ENCODE measurements at regions not wholly inside any gene's neighbourhood (a gene's known extent, or its start where the extent isn't known, plus 50 kb on each side); places are given as distances from the start of the nearest gene placed in this dataset.

- no peaks in the 10 kb centered on the region for H3K4me1 ChIP-seq (ENCODE audit: control insufficient read depth in 5 of 5, insufficient read depth in 5 of 5, low read length in 5 of 5)
- TF ChIP-seq CTCF (IDR thresholded peaks at IDR 0.05; ENCODE audit: control extremely low read depth, extremely low read depth), result no peak
- no peak overlapping the region for H3K4me3 ChIP-seq
- peaks cover 0 to 3% (median 0%) of the 10 kb centered on the region in 4 donors for H3K36me3 ChIP-seq (ENCODE audit: control insufficient read depth in 4 of 4, insufficient read depth in 4 of 4, low read length in 4 of 4)
- 91 to 93% methylated on average over 2 of the region's 2 CpGs for WGBS, 2 donors
- no peak overlapping the region for H3K9ac ChIP-seq (ENCODE audit: insufficient read depth in 1 of 2, low read length in 2 of 2)
- no peak for DNase-seq
- H3K27me3 ChIP-seq (ENCODE audit: control insufficient read depth in 3 of 3, insufficient read depth in 3 of 3, low read length in 2 of 3), result no peaks in the 10 kb centered on the region
- no peak overlapping the region for H3K27ac ChIP-seq (ENCODE audit: low read depth in 1 of 2, low read length in 1 of 2)
- no peaks in the 10 kb centered on the region for H3K9me3 ChIP-seq (ENCODE audit: control insufficient read depth in 4 of 4, insufficient read depth in 3 of 4, low read length in 3 of 4)
- ATAC-seq (ENCODE audit: insufficient read depth, low FRiP score), result no peak
Measured at GRCh38 chr21:28459193-28459592, 533.5 kb downstream of the LTN1 start.

- no peak for ATAC-seq (ENCODE audit: insufficient read depth, low FRiP score)
Measured at GRCh38 chr21:28458446-28458845, 534.2 kb downstream of the LTN1 start.

GRCh38 chr21:28455253-28455600 lies 537.5 kb downstream of the LTN1 start:
- Histone ChIP-seq H3K9ac (ENCODE audit: insufficient read depth in 1 of 2, low read length in 2 of 2) (no peak overlapping the region), H3K9me3 (ENCODE audit: control insufficient read depth in 4 of 4, insufficient read depth in 3 of 4, low read length in 3 of 4) (no peaks in the 10 kb centered on the region), H3K4me1 (ENCODE audit: control insufficient read depth in 5 of 5, insufficient read depth in 5 of 5, low read length in 5 of 5) (no peaks in the 10 kb centered on the region), H3K36me3 (ENCODE audit: control insufficient read depth in 4 of 4, insufficient read depth in 4 of 4, low read length in 4 of 4) (peaks cover 0 to 3% (median 0%) of the 10 kb centered on the region in 4 donors), H3K4me3 (no peak overlapping the region), H3K27me3 (ENCODE audit: control insufficient read depth in 3 of 3, insufficient read depth in 3 of 3, low read length in 2 of 3) (no peaks in the 10 kb centered on the region), H3K27ac (ENCODE audit: low read depth in 1 of 2, low read length in 1 of 2) (no peak overlapping the region)
- WGBS, 2 donors, result 73 to 77% methylated on average over 4 of the region's 4 CpGs
- no peak for TF ChIP-seq CTCF (IDR thresholded peaks at IDR 0.05; ENCODE audit: control extremely low read depth, extremely low read depth)
- no peak for DNase-seq
- no peak for ATAC-seq (ENCODE audit: insufficient read depth, low FRiP score)

More at GRCh38 chr21:28458446-28458845, 534.2 kb downstream of the LTN1 start:
- H3K9me3 ChIP-seq (ENCODE audit: control insufficient read depth in 4 of 4, insufficient read depth in 3 of 4, low read length in 3 of 4), result no peaks in the 10 kb centered on the region
- no peak overlapping the region for H3K4me3 ChIP-seq
- DNase-seq, result no peak
- H3K4me1 ChIP-seq (ENCODE audit: control insufficient read depth in 5 of 5, insufficient read depth in 5 of 5, low read length in 5 of 5), result no peaks in the 10 kb centered on the region
- H3K27me3 ChIP-seq (ENCODE audit: control insufficient read depth in 3 of 3, insufficient read depth in 3 of 3, low read length in 2 of 3), result no peaks in the 10 kb centered on the region
- no peak for TF ChIP-seq CTCF (IDR thresholded peaks at IDR 0.05; ENCODE audit: control extremely low read depth, extremely low read depth)
- 85 to 94% methylated on average over 1 of the region's 1 CpG for WGBS, 2 donors
- H3K36me3 ChIP-seq (ENCODE audit: control insufficient read depth in 4 of 4, insufficient read depth in 4 of 4, low read length in 4 of 4), result peaks cover 0 to 3% (median 0%) of the 10 kb centered on the region in 4 donors
- H3K9ac ChIP-seq (ENCODE audit: insufficient read depth in 1 of 2, low read length in 2 of 2), result no peak overlapping the region
- H3K27ac ChIP-seq (ENCODE audit: low read depth in 1 of 2, low read length in 1 of 2), result no peak overlapping the region

- Histone ChIP-seq H3K4me3 (no peak overlapping the region), H3K27ac (ENCODE audit: low read depth in 1 of 2, low read length in 1 of 2) (no peak overlapping the region), H3K9ac (ENCODE audit: insufficient read depth in 1 of 2, low read length in 2 of 2) (no peak overlapping the region), H3K36me3 (ENCODE audit: control insufficient read depth in 4 of 4, insufficient read depth in 4 of 4, low read length in 4 of 4) (peaks cover 0 to 3% (median 0%) of the 10 kb centered on the region in 4 donors), H3K4me1 (ENCODE audit: control insufficient read depth in 5 of 5, insufficient read depth in 5 of 5, low read length in 5 of 5) (no peaks in the 10 kb centered on the region), H3K9me3 (ENCODE audit: control insufficient read depth in 4 of 4, insufficient read depth in 3 of 4, low read length in 3 of 4) (no peaks in the 10 kb centered on the region), H3K27me3 (ENCODE audit: control insufficient read depth in 3 of 3, insufficient read depth in 3 of 3, low read length in 2 of 3) (no peaks in the 10 kb centered on the region)
- ATAC-seq (ENCODE audit: insufficient read depth, low FRiP score) (no peak), DNase-seq (no peak)
- 72 to 80% methylated on average over 2 of the region's 2 CpGs for WGBS, 2 donors
- no peak for TF ChIP-seq CTCF (IDR thresholded peaks at IDR 0.05; ENCODE audit: control extremely low read depth, extremely low read depth)
Measured at GRCh38 chr21:28454564-28455252, 538.0 kb downstream of the LTN1 start.

Measured in lung (tissue), 11 donors.